Stimulated activated CD8-positive, alpha-beta memory T cell treated with anti-CD3 and anti-CD28 coated beads, Interleukin-4, amount 100 ng/mL, for 4 hours (primary cell): ENCODE measurements at regions not wholly inside any gene's neighbourhood (a gene's known extent, or its start where the extent isn't known, plus 50 kb on each side); places are given as distances from the start of the nearest gene placed in this dataset.
A peak's percentile ranks its signal among the peaks of the same experiment; 100 is the strongest.
"Not testable (repeated sequence)": the region's sequence is repeated elsewhere in the genome, so short reads cannot be mapped to it uniquely, and the experiment has no call there.

Experiments used
- DNase-seq, 2 donors: peaks; one replicate each; pipeline ENCODE4 v3.0.0-alpha.2; 2020; ENCODE audit warnings: low read depth in 2 of 2, low spot score in 1 of 2

GRCh38 chr3:194057570-194058188 is 78.3 kb upstream of the HES1 start:
- no peak for DNase-seq

GRCh38 chr3:194058189-194058571 is 77.8 kb upstream of the HES1 start:
- no peak for DNase-seq

- DNase-seq, result no peak
Measured at GRCh38 chr3:194058753-194059152, 77.2 kb upstream of the HES1 start.

- no peak for DNase-seq
Measured at GRCh38 chr3:194061421-194062030, 74.4 kb upstream of the HES1 start.

- DNase-seq, result no peak
Measured at GRCh38 chr3:194062830-194063229, 73.1 kb upstream of the HES1 start.

GRCh38 chr3:194064380-194065332 is 71.3 kb upstream of the HES1 start:
- DNase-seq, result no peak

- not testable (repeated sequence) for DNase-seq
Measured at GRCh38 chr3:194067327-194067726, 68.6 kb upstream of the HES1 start.

GRCh38 chr3:194067949-194068362 is 68.0 kb upstream of the HES1 start:
- no peak for DNase-seq

- no peak for DNase-seq
Measured at GRCh38 chr3:194069421-194070219, 66.3 kb upstream of the HES1 start.

- no peak for DNase-seq
Measured at GRCh38 chr3:194070220-194070633, 65.7 kb upstream of the HES1 start.

GRCh38 chr3:194070634-194071409 is 65.1 kb upstream of the HES1 start:
- peak; percentile 8 to 56 for DNase-seq

GRCh38 chr3:194072097-194072428 is 63.9 kb upstream of the HES1 start:
- DNase-seq, result no peak

- DNase-seq, result no peak
Measured at GRCh38 chr3:194072691-194073279, 63.2 kb upstream of the HES1 start.

GRCh38 chr3:194073926-194074325 is 62.0 kb upstream of the HES1 start:
- no peak for DNase-seq

GRCh38 chr3:194075088-194075615 is 60.8 kb upstream of the HES1 start:
- DNase-seq, result no peak

- DNase-seq, result no peak
Measured at GRCh38 chr3:194075802-194076460, 60.0 kb upstream of the HES1 start.

GRCh38 chr3:194076475-194076874 is 59.5 kb upstream of the HES1 start:
- DNase-seq, result no peak

- DNase-seq, result no peak
Measured at GRCh38 chr3:194077602-194078001, 58.3 kb upstream of the HES1 start.

GRCh38 chr3:194078045-194078821 is 57.7 kb upstream of the HES1 start:
- no peak for DNase-seq
